ENCODE measurements at regions not wholly inside any gene's neighbourhood (a gene's known extent, or its start where the extent isn't known, plus 50 kb on each side); places are given as distances from the start of the nearest gene placed in this dataset.

GRCh38 chr18:31225668-31226067 is 63.0 kb upstream of the DSC1 start:
- no peak for TF ChIP-seq POLR2A (IDR thresholded peaks at IDR 0.05; ENCODE audit: control extremely low read depth in 1 of 2, low read depth in 2 of 2, low read length in 2 of 2)
- no peak for TF ChIP-seq TAF1 (IDR thresholded peaks at IDR 0.05; ENCODE audit: low read depth, low read length)
- TF ChIP-seq YY1 (IDR thresholded peaks at IDR 0.05; ENCODE audit: low read depth, low read length) = no peak
- TF ChIP-seq BCL11A (IDR thresholded peaks at IDR 0.05; ENCODE audit: low read depth in 2 of 2, low read length in 2 of 2) = no peak
- TF ChIP-seq SRF (IDR thresholded peaks at IDR 0.05; ENCODE audit: low read depth, low read length) = no peak
- TF ChIP-seq, protein P1, sequence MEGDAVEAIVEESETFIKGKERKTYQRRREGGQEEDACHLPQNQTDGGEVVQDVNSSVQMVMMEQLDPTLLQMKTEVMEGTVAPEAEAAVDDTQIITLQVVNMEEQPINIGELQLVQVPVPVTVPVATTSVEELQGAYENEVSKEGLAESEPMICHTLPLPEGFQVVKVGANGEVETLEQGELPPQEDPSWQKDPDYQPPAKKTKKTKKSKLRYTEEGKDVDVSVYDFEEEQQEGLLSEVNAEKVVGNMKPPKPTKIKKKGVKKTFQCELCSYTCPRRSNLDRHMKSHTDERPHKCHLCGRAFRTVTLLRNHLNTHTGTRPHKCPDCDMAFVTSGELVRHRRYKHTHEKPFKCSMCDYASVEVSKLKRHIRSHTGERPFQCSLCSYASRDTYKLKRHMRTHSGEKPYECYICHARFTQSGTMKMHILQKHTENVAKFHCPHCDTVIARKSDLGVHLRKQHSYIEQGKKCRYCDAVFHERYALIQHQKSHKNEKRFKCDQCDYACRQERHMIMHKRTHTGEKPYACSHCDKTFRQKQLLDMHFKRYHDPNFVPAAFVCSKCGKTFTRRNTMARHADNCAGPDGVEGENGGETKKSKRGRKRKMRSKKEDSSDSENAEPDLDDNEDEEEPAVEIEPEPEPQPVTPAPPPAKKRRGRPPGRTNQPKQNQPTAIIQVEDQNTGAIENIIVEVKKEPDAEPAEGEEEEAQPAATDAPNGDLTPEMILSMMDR (IDR thresholded peaks at IDR 0.05; ENCODE audit: control extremely low read depth in 1 of 3, insufficient read depth in 1 of 3, low read depth in 1 of 3, low read length in 3 of 3) = no peak
- TF ChIP-seq, protein P2, sequence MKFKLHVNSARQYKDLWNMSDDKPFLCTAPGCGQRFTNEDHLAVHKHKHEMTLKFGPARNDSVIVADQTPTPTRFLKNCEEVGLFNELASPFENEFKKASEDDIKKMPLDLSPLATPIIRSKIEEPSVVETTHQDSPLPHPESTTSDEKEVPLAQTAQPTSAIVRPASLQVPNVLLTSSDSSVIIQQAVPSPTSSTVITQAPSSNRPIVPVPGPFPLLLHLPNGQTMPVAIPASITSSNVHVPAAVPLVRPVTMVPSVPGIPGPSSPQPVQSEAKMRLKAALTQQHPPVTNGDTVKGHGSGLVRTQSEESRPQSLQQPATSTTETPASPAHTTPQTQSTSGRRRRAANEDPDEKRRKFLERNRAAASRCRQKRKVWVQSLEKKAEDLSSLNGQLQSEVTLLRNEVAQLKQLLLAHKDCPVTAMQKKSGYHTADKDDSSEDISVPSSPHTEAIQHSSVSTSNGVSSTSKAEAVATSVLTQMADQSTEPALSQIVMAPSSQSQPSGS (IDR thresholded peaks at IDR 0.05; ENCODE audit: low read length) = no peak

Data from H1 (cell line).